Heart right ventricle (tissue), 16 donors: ENCODE measurements at regions not wholly inside any gene's neighbourhood (a gene's known extent, or its start where the extent isn't known, plus 50 kb on each side); places are given as distances from the start of the nearest gene placed in this dataset.

Experiments used
- ATAC-seq, 8 donors: fragments of 200-7000 bp; cut with Tn5 transposase; one replicate each; pipeline ENCODE4 v1.9.1; 2020; ENCODE audit warnings: mild to moderate bottlenecking in 8 of 8, moderate library complexity in 8 of 8, moderate number of reproducible peaks in 1 of 8
- DNase-seq, 2 donors: peaks; one replicate each; pipeline ENCODE4 v3.0.0-alpha.2; 2020
- H3K27ac ChIP-seq, 10 donors: fragments of 200-600 bp; sonication (generic) in 2 of 10; one replicate each; pipeline versions ENCODE4 v1.5.0 to v1.8.0; 2020 to 2022; ENCODE audit warnings: mild to moderate bottlenecking in 3 of 10
- H3K27me3 ChIP-seq, 7 donors: fragments of 200-600 bp; one replicate each; pipeline ENCODE4 v1.8.0; 2021 to 2022; ENCODE audit warnings: mild to moderate bottlenecking in 2 of 7
- H3K36me3 ChIP-seq, 9 donors: fragments of 200-600 bp; sonication (generic) in 1 of 9; one replicate each; pipeline versions ENCODE4 v1.5.0 to v1.8.0; 2020 to 2022; ENCODE audit warnings: mild to moderate bottlenecking in 2 of 9
- H3K4me1 ChIP-seq, 9 donors: fragments of 200-600 bp; sonication (generic) in 1 of 9; one replicate each; pipeline versions ENCODE4 v1.5.0 to v1.8.0; 2020 to 2022; ENCODE audit warnings: mild to moderate bottlenecking in 4 of 9
- H3K4me3 ChIP-seq, 10 donors: fragments of 200-600 bp; sonication (generic) in 2 of 10; one replicate each; pipeline versions ENCODE4 v1.5.0 to v1.8.0; 2020 to 2022; ENCODE audit warnings: mild to moderate bottlenecking in 7 of 10, moderate library complexity in 2 of 10
- H3K9me3 ChIP-seq, 11 donors: fragments of 200-600 bp in 10 of 11; sonication (generic) in 2 of 11; one replicate each; pipeline versions ENCODE4 v1.5.0 to v1.8.0; 2013 to 2022; ENCODE audit warnings: mild to moderate bottlenecking in 2 of 11, control low read depth in 1 of 11, moderate library complexity in 1 of 11
- CTCF ChIP-seq, 9 donors: fragments of 200-600 bp; sonication (generic) in 2 of 9; IDR thresholded peaks; one replicate each; pipeline versions ENCODE4 v1.5.0 to v1.8.0; 2021 to 2022; ENCODE audit warnings: antibody characterized with exemption in 9 of 9, mild to moderate bottlenecking in 5 of 9, moderate library complexity in 1 of 9
- WGBS, 2 donors: extraction: QIAGEN DNeasy Blood & Tissue Kit; methylation state at CpG; one replicate each; pipeline ENCODE4 v1.1.7; 2013; ENCODE audit warnings: inconsistent platforms in 1 of 2; 5-methylcytosine and 5-hydroxymethylcytosine counted together
- intact Hi-C, 10 donors: fragments of 100-400 bp; cut with DNase I; formaldehyde crosslinking; loops; one replicate each; pipeline versions ENCODE4 v1.11.1 to v1.14.2; 2022
- donor health status: Arrhythmogenic right ventricular cardiomyopathy.
- donor health status: ischemic (EF 13 %, LVEDD 7.1; RV severe dilation, severe dysfunction).
- donor health status: healthy with polysubstance abuse.
- donor health status: DM: no; HTN: yes; CAD: no.
- donor health status: DM: no; HTN: no; CAD: no.
- donor health status: ischemic (EF 25% LVEDD 6.9; RV normal size, moderate dysfunction).
- donor health status: ischemic (EF 25% LVEDD 5.7; RV mildly dilated, moderate dysfunction).
- donor health status: healthy.
- donor health status: DM: yes; HTN: yes; CAD: no.
- donor health status: Ischemic cardiomyopathy.
- donor health status: ischemic (EF 35%, LVEDD 5.7; RV mildly dilated, moderate dysfunction).
- donor health status: nonischemic (EF 11% LVEDD 7.7; RV severe dilation, severe dysfunction).
- donor health status: DM: yes; HTN: yes; CAD: no.
- donor health status: PGD.
- donor health status: ischemic (EF 29% LVEDD 5.4; RV normal size, mild dysfunction).
- donor health status: nonischemic (EF 23%, LVEDD 6.1; RV moderate dilation, normal function).

GRCh38 chr2:64913357-64913869 is 75.8 kb upstream of the SLC1A4 start:
- DNase-seq (no peak), ATAC-seq (no peak)
- Histone ChIP-seq H3K4me1 (peaks cover 0 to 12% (median 5%) of the 10 kb centered on the region in 9 donors), H3K9me3 (no peaks in the 10 kb centered on the region), H3K4me3 (no peak overlapping the region), H3K36me3 (no peaks in the 10 kb centered on the region), H3K27me3 (no peaks in the 10 kb centered on the region), H3K27ac (no peak overlapping the region)
- 57 to 73% methylated on average over 5 of the region's 5 CpGs for WGBS, 2 donors
- intact Hi-C loops = loop anchor here in 7 of 10 donors (5.0 to 10.0 kb wide), 4 partner anchors 261 to 661 kb away; no protein-coding TSS in a partner anchor
- no peak for TF ChIP-seq CTCF (IDR thresholded peaks at IDR 0.05)

- no peak for DNase-seq
- Histone ChIP-seq H3K27ac (no peak overlapping the region), H3K4me3 (no peak overlapping the region), H3K36me3 (no peaks in the 10 kb centered on the region), H3K9me3 (no peaks in the 10 kb centered on the region), H3K4me1 (peaks cover 0 to 12% (median 5%) of the 10 kb centered on the region in 9 donors), H3K27me3 (no peaks in the 10 kb centered on the region)
- TF ChIP-seq CTCF (IDR thresholded peaks at IDR 0.05) = no peak
- 92 to 93% methylated on average over 9 of the region's 9 CpGs for WGBS, 2 donors
- intact Hi-C loops = loop anchor here in 7 of 10 donors (5.0 to 10.0 kb wide), 4 partner anchors 261 to 661 kb away; no protein-coding TSS in a partner anchor
- no peak for ATAC-seq
These were observed 75.0 kb upstream of the SLC1A4 start for GRCh38 chr2:64914247-64914646.

GRCh38 chr2:64914735-64915509 is 74.3 kb upstream of the SLC1A4 start:
- Histone ChIP-seq H3K36me3 (no peaks in the 10 kb centered on the region), H3K4me3 (no peak overlapping the region), H3K27ac (no peak overlapping the region), H3K4me1 (peaks cover 0 to 12% (median 5%) of the 10 kb centered on the region in 9 donors), H3K27me3 (no peaks in the 10 kb centered on the region), H3K9me3 (no peaks in the 10 kb centered on the region)
- DNase-seq (no peak), ATAC-seq (peak in 3 of 8 donors; percentile 29 to 48 (median 36))
- intact Hi-C loops = loop anchor here in 8 of 10 donors (5.0 to 10.0 kb wide), 6 partner anchors 127 to 660 kb away; no protein-coding TSS in a partner anchor
- no peak for TF ChIP-seq CTCF (IDR thresholded peaks at IDR 0.05)
- WGBS, 2 donors = 74 to 75% methylated on average over 7 of the region's 7 CpGs

- no peak for TF ChIP-seq CTCF (IDR thresholded peaks at IDR 0.05)
- Histone ChIP-seq H3K36me3 (no peaks in the 10 kb centered on the region), H3K9me3 (no peaks in the 10 kb centered on the region), H3K4me1 (peaks cover 0 to 11% (median 5%) of the 10 kb centered on the region in 9 donors), H3K27me3 (no peaks in the 10 kb centered on the region), H3K4me3 (no peak overlapping the region), H3K27ac (no peak overlapping the region)
- ATAC-seq = no peak
- 43 to 50% methylated on average over 3 of the region's 3 CpGs for WGBS, 2 donors
- DNase-seq = no peak
- intact Hi-C loops = loop anchor here in 8 of 10 donors (5.0 to 10.0 kb wide), 6 partner anchors 127 to 659 kb away; no protein-coding TSS in a partner anchor
These were observed 73.7 kb upstream of the SLC1A4 start for GRCh38 chr2:64915510-64915900.
